ENCODE measurements at regions not wholly inside any gene's neighbourhood (a gene's known extent, or its start where the extent isn't known, plus 50 kb on each side); places are given as distances from the start of the nearest gene placed in this dataset.

DNA sequence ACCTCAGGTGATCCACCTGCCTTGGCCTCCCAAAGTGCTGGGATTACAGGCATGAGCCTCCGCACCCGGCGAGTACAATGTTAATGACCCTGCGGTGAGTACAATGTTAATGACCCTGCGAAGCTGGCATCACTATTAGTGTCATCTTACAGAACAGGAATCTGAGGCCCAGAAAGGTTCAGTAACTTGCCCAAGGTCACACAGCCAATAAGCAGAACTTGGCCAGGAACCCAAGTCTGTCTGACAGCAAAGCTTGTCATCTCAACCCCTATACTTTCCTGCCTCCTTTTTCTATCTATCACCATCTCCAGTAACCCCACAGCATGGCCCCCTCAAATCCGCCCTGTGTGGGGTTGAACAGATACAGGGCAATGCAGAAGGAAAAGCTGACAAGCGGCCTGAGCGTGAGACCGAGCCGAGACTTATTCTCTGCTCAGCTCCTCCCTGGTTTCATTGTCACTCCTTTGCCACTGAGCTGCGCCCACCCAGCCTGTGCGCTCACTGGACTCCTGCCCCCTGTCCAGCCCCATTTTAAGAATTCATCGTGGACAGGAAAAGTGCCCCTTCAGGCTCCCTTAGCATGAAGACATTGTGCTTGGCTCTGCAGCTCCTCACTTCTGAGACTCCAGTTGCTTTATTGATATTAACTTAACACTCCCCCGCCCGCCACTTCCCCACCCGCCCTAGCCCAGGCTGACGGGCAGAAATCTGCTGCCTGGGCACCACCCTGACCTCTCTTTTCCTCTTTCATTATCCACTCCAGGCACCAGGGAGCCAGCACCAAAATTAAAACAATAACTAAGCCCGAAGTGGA is 58.1 kb upstream of the LBX1 start:
- TF ChIP-seq EZH2phosphoT487 (IDR thresholded peaks at IDR 0.05) (peak; percentile 42), EZH2 (IDR thresholded peaks at IDR 0.05) (peak; percentile 49)
- TF ChIP-seq, protein P1, sequence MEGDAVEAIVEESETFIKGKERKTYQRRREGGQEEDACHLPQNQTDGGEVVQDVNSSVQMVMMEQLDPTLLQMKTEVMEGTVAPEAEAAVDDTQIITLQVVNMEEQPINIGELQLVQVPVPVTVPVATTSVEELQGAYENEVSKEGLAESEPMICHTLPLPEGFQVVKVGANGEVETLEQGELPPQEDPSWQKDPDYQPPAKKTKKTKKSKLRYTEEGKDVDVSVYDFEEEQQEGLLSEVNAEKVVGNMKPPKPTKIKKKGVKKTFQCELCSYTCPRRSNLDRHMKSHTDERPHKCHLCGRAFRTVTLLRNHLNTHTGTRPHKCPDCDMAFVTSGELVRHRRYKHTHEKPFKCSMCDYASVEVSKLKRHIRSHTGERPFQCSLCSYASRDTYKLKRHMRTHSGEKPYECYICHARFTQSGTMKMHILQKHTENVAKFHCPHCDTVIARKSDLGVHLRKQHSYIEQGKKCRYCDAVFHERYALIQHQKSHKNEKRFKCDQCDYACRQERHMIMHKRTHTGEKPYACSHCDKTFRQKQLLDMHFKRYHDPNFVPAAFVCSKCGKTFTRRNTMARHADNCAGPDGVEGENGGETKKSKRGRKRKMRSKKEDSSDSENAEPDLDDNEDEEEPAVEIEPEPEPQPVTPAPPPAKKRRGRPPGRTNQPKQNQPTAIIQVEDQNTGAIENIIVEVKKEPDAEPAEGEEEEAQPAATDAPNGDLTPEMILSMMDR (IDR thresholded peaks at IDR 0.05): no peak

Measured in neural progenitor cell (in vitro differentiated cells).